ENCODE measurements at regions not wholly inside any gene's neighbourhood (a gene's known extent, or its start where the extent isn't known, plus 50 kb on each side); places are given as distances from the start of the nearest gene placed in this dataset.

GRCh38 chr9:120326049-120326693, 253.8 kb downstream of the CDK5RAP2 start:
- ChIA-PET POLR2A (no interaction called here), CTCF (no interaction called here)
- no peak for DNase-seq (ENCODE audit: extremely low spot score)
- no peak for TF ChIP-seq CTCF (IDR thresholded peaks at IDR 0.05; ENCODE audit: control extremely low read depth, extremely low read depth, low read depth, missing control alignments)

DNA sequence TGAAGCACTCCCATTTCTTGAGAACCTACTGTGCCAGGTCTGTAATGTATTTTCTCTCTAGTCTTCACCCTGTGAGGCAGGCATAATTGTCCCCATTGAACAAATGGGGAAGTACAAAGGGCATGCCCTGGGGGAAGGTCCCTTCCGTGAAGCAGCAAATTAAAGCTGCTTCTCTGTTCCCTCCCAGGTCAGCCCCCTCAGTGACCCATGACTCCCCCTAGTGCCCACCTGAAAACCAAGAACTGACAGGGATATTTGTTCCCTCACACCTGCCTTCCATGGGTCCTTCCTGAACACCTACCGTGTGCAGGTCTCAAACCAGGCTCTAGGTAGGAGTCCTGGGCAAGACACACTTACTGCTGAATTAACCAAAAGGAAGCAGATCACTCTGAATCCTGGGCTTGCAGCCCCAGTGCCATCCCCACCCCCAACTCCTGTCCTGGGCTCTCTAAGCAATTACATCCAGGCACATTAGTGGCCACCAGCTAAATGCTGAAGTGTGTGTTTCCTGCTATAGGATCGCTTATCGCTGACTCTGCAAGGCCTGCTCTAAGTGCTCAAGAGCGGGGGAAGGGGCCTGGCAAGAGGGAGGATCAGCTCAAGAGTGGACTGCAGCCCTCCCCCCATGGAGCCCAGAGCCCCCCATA, 254.8 kb downstream of the CDK5RAP2 start:
- CTCF ChIA-PET = no interaction called here
- no peak for DNase-seq (ENCODE audit: extremely low spot score)
- POLR2A ChIA-PET = interaction anchor here (0.6 kb wide), 1 partner anchor 37 kb away, joined by 3 read pairs; no protein-coding TSS in a partner anchor
- TF ChIP-seq CTCF (IDR thresholded peaks at IDR 0.05; ENCODE audit: control extremely low read depth, extremely low read depth, low read depth, missing control alignments) = no peak

DNA sequence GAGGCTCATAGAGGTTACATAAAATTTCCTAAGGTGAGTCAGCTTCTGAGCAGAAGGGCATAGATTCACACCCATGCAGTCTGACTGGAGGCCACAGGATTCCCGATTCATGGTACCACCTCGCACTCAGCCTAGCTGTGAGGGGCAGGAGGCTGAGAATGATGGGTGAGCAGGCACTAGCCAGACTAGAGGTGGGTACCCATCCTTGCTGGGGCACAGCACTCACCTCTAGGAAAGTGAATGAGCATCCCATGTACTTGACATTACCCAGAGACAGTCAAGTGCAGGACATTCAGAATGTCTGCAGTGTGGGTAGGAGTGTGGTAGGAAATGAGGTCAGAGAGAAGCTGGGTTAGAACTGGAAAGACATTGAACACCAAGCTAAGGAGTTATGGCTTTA, 255.5 kb downstream of the CDK5RAP2 start:
- no peak for DNase-seq (ENCODE audit: extremely low spot score)
- TF ChIP-seq CTCF (IDR thresholded peaks at IDR 0.05; ENCODE audit: control extremely low read depth, extremely low read depth, low read depth, missing control alignments) = no peak
- ChIA-PET CTCF (no interaction called here), POLR2A (no interaction called here)

- DNase-seq (ENCODE audit: extremely low spot score) = no peak
- TF ChIP-seq CTCF (IDR thresholded peaks at IDR 0.05; ENCODE audit: control extremely low read depth, extremely low read depth, low read depth, missing control alignments) = no peak
- CTCF ChIA-PET = no interaction called here
- POLR2A ChIA-PET = no interaction called here
These were observed 256.8 kb downstream of the CDK5RAP2 start for GRCh38 chr9:120323125-120323524.

GRCh38 chr9:120319452-120319851, 260.5 kb downstream of the CDK5RAP2 start:
- no peak for DNase-seq (ENCODE audit: extremely low spot score)
- TF ChIP-seq CTCF (IDR thresholded peaks at IDR 0.05; ENCODE audit: control extremely low read depth, extremely low read depth, low read depth, missing control alignments) = no peak
- ChIA-PET POLR2A (no interaction called here), CTCF (no interaction called here)

DNA sequence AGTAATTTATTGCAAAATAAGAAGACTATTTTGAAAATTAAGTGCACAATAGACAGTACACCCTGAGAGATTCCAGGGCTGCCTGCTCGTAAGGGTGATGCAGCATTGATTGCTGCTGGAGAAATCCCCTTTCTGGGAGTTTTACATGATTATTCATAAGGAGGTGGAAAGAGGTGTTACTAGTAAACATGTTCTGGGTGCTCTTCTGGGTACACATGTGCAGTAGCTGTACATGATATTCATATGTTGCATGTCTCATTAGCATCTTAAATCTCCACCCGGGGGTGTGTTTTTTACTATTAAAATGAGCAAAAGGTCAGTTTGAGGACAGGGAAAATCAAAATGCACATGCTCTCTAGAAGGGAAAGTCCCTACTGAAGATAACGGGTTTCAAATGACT, 264.8 kb downstream of the CDK5RAP2 start:
- no peak for TF ChIP-seq CTCF (IDR thresholded peaks at IDR 0.05; ENCODE audit: control extremely low read depth, extremely low read depth, low read depth, missing control alignments)
- ChIA-PET POLR2A (no interaction called here), CTCF (no interaction called here)
- no peak for DNase-seq (ENCODE audit: extremely low spot score)
